ENCODE measurements at regions not wholly inside any gene's neighbourhood (a gene's known extent, or its start where the extent isn't known, plus 50 kb on each side); places are given as distances from the start of the nearest gene placed in this dataset.

- ChIA-PET CTCF (ENCODE audit: low intra/inter-chr PET ratio, low total read pairs) (no interaction called here), POLR2A (no interaction called here)
- Histone ChIP-seq H3K4me3 (replicated peaks in 1 of 3; ENCODE audit: insufficient read depth in 1 of 3, low read depth in 2 of 3, low read length in 3 of 3) (no peak overlapping the region), H3K9ac (ENCODE audit: insufficient read depth, low read depth, low read length) (no peak overlapping the region), H4K20me1 (ENCODE audit: insufficient read depth, low read length) (no peaks in the 10 kb centered on the region), H3K4me2 (ENCODE audit: low read depth, low read length) (no peak overlapping the region), H2AFZ (ENCODE audit: low read length) (no peak overlapping the region), H3K27me3 (ENCODE audit: control insufficient read depth in 1 of 2, insufficient read depth in 2 of 2, low read length in 2 of 2) (peaks cover 1 to 25% of the 10 kb centered on the region in 2 experiments; a peak in 3 of 5 replicates), H3K79me2 (ENCODE audit: insufficient read depth, low read length) (peaks cover 8% of the 10 kb centered on the region), H3K27ac (ENCODE audit: extremely low read length, insufficient read depth, low read length) (no peak overlapping the region), H3K36me3 (replicated peaks in 1 of 2; ENCODE audit: control insufficient read depth in 1 of 2, insufficient read depth in 2 of 2, low read length in 2 of 2) (no peaks in the 10 kb centered on the region), H3K9me3 (ENCODE audit: low read length) (no peaks in the 10 kb centered on the region), H3K4me1 (ENCODE audit: insufficient read depth, low read length) (peaks cover 13% of the 10 kb centered on the region; the same call in 1 of the 2 replicates)
- 72% methylated on average over 9 of the region's 9 CpGs for WGBS (ENCODE audit: low lambda C conversion rate)
- ATAC-seq, result no peak
- BruUV-seq (replicated peaks), result no TSS peak
- intact Hi-C loops (cut with micrococcal nuclease; ENCODE audit: unreplicated experiment) (no loop called here), in situ Hi-C loops (cut with HindIII; ENCODE audit: extremely low pct_ligation_motif_present, low pct_unique_long_range_greater_than_20kb) (no loop called here)
- DNase-seq (ENCODE audit: low spot score), result no peak
- FAIRE-seq, result no peak
- TF ChIP-seq, protein P1, sequence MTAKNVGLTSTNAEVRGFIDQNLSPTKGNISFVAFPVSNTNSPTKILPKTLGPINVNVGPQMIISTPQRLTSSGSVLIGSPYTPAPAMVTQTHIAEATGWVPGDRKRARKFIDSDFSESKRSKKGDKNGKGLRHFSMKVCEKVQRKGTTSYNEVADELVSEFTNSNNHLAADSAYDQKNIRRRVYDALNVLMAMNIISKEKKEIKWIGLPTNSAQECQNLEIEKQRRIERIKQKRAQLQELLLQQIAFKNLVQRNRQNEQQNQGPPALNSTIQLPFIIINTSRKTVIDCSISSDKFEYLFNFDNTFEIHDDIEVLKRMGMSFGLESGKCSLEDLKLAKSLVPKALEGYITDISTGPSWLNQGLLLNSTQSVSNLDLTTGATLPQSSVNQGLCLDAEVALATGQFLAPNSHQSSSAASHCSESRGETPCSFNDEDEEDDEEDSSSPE (CRISPR knock-in tag; IDR thresholded peaks at IDR 0.05), result no peak
- no peak for TF ChIP-seq ZNF761 (CRISPR knock-in tag; conservative IDR thresholded peaks at IDR 0.05)
- no peak for TF ChIP-seq KIAA2018 (CRISPR knock-in tag; IDR thresholded peaks at IDR 0.05; ENCODE audit: borderline replicate concordance)
- TF ChIP-seq, protein P2, sequence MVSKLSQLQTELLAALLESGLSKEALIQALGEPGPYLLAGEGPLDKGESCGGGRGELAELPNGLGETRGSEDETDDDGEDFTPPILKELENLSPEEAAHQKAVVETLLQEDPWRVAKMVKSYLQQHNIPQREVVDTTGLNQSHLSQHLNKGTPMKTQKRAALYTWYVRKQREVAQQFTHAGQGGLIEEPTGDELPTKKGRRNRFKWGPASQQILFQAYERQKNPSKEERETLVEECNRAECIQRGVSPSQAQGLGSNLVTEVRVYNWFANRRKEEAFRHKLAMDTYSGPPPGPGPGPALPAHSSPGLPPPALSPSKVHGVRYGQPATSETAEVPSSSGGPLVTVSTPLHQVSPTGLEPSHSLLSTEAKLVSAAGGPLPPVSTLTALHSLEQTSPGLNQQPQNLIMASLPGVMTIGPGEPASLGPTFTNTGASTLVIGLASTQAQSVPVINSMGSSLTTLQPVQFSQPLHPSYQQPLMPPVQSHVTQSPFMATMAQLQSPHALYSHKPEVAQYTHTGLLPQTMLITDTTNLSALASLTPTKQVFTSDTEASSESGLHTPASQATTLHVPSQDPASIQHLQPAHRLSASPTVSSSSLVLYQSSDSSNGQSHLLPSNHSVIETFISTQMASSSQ (IDR thresholded peaks at IDR 0.05; ENCODE audit: low read depth), result no peak
- TF ChIP-seq, protein P2 (CRISPR knock-in tag; IDR thresholded peaks at IDR 0.05; ENCODE audit: borderline replicate concordance), result no peak
- no peak for TF ChIP-seq ATM (IDR thresholded peaks at IDR 0.05; ENCODE audit: borderline replicate concordance)
- no peak for TF ChIP-seq HMG20B (CRISPR knock-in tag; conservative IDR thresholded peaks at IDR 0.05)
- TF ChIP-seq, protein P3, sequence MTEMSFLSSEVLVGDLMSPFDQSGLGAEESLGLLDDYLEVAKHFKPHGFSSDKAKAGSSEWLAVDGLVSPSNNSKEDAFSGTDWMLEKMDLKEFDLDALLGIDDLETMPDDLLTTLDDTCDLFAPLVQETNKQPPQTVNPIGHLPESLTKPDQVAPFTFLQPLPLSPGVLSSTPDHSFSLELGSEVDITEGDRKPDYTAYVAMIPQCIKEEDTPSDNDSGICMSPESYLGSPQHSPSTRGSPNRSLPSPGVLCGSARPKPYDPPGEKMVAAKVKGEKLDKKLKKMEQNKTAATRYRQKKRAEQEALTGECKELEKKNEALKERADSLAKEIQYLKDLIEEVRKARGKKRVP (CRISPR knock-in tag; IDR thresholded peaks at IDR 0.05), result no peak
- no peak for TF ChIP-seq ZNF317 (CRISPR knock-in tag; IDR thresholded peaks at IDR 0.05)
- TF ChIP-seq ZNF33A (CRISPR knock-in tag; IDR thresholded peaks at IDR 0.05; ENCODE audit: borderline replicate concordance), result no peak
These were observed 95.6 kb upstream of the METTL14 start for GRCh38 chr4:118589471-118590055.

Measured in HepG2 (cell line).